AG04450 (cell line): ENCODE measurements at regions not wholly inside any gene's neighbourhood (a gene's known extent, or its start where the extent isn't known, plus 50 kb on each side); places are given as distances from the start of the nearest gene placed in this dataset.

Experiments
- CTCF ChIA-PET: fragments of 300-600, 350-600 bp; formaldehyde crosslinking; extraction: SDS; loops from one replicate; lab custom pipeline; 2022; ENCODE audit warnings: antibody characterized with exemption, inconsistent platforms; lab: Charles Lee
- POLR2A ChIA-PET: fragments of 350-600 bp; formaldehyde crosslinking; extraction: SDS; loops from one replicate; lab custom pipeline; 2021; ENCODE audit warnings: antibody characterized with exemption, inconsistent platforms; lab: Yijun Ruan, JAX
- DNase-seq: peaks from one replicate; pipeline ENCODE4 v3.0.0-alpha.2; 2011; ENCODE audit warnings: low read depth, low spot score
- H3K27ac ChIP-seq: one replicate; pipeline ENCODE4 v1.5.1; 2012; ENCODE audit warnings: low read depth, low read length, control low read depth
- H3K27me3 ChIP-seq: one replicate; pipeline ENCODE4 v1.6.0; 2012; ENCODE audit warnings: low read length; ENCODE audit not compliant: control insufficient read depth, insufficient read depth
- H3K4me3 ChIP-seq: 2 replicates; pipeline ENCODE4 v1.5.1; 2011; ENCODE audit warnings: mild to moderate bottlenecking, low read depth, low read length, control low read depth
- H3K9me3 ChIP-seq: 2 replicates; pipeline ENCODE4 v1.5.1; 2012; ENCODE audit warnings: low read length; ENCODE audit not compliant: control insufficient read depth, insufficient read depth
- TF ChIP-seq, protein P1 (sequence below): IDR thresholded peaks from 2 replicates; pipeline ENCODE4 v1.5.1; 2011; ENCODE audit warnings: low read depth, low read length, control low read depth, inconsistent platforms

GRCh38 chr5:124576848-124577409, 169.5 kb downstream of the ZNF608 start:
- DNase-seq, result no peak
- CTCF ChIA-PET, result interaction anchor here (0.5 kb wide), 1 partner anchor 172 kb away, joined by 4 read pairs; no protein-coding TSS in a partner anchor
- H3K27me3 ChIP-seq, result no peaks in the 10 kb centered on the region
- POLR2A ChIA-PET, result no interaction called here
- no peak overlapping the region for H3K4me3 ChIP-seq
- H3K27ac ChIP-seq, result no peak overlapping the region
- no peaks in the 10 kb centered on the region for H3K9me3 ChIP-seq
- TF ChIP-seq, protein P1, sequence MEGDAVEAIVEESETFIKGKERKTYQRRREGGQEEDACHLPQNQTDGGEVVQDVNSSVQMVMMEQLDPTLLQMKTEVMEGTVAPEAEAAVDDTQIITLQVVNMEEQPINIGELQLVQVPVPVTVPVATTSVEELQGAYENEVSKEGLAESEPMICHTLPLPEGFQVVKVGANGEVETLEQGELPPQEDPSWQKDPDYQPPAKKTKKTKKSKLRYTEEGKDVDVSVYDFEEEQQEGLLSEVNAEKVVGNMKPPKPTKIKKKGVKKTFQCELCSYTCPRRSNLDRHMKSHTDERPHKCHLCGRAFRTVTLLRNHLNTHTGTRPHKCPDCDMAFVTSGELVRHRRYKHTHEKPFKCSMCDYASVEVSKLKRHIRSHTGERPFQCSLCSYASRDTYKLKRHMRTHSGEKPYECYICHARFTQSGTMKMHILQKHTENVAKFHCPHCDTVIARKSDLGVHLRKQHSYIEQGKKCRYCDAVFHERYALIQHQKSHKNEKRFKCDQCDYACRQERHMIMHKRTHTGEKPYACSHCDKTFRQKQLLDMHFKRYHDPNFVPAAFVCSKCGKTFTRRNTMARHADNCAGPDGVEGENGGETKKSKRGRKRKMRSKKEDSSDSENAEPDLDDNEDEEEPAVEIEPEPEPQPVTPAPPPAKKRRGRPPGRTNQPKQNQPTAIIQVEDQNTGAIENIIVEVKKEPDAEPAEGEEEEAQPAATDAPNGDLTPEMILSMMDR, result no peak

GRCh38 chr5:124575725-124576124, 170.7 kb downstream of the ZNF608 start:
- ChIA-PET CTCF (no interaction called here), POLR2A (no interaction called here)
- TF ChIP-seq, protein P1, result no peak
- no peak overlapping the region for H3K27ac ChIP-seq
- H3K9me3 ChIP-seq, result no peaks in the 10 kb centered on the region
- H3K4me3 ChIP-seq, result no peak overlapping the region
- DNase-seq, result no peak
- no peaks in the 10 kb centered on the region for H3K27me3 ChIP-seq

DNA sequence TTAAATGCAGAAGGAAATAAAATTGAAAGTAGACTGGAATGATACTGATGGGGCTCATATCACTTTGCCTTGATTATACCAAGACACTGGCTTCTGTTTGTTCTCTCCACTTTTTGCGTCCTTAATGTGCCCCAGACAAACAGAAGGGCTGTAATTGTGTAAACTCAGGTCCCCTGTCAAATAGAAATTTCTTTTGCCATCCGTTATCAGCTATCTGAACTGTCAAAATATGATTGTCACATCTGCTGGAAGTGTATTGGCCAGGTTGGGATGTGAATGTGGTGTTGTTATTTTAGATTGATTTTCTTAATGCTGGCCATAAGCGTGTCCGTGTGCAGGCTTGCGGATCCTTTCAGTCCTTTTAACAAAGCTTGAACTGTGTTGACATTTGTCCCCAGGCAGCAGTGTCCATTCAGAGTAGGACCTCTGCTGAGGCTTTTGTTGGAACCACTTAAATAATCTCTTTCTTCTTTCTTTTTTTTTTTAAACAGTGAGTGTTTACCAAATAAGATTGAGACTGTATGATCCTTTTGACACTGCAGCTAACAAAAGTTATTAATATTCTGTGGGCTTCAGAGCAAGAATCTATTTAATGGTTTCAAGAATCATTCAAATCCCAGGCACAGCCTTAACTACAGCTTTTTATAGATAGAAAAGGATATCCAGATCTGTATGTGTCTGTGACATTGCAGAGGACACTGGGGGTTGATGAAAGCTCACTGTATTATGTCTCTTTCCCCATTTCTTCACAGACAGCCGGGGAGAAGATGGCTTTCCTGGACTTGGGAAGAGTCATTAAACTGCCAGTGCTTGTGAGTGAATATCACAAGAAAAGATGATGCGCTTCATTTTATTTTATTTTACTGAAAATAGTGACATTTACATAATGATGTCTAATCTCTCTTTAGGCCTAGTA, 171.7 kb downstream of the ZNF608 start:
- H3K27me3 ChIP-seq, result no peaks in the 10 kb centered on the region
- no peak for DNase-seq
- H3K9me3 ChIP-seq, result no peaks in the 10 kb centered on the region
- ChIA-PET CTCF (interaction anchor here (0.6 kb wide), 1 partner anchor 172 kb away, joined by 4 read pairs; no protein-coding TSS in a partner anchor), POLR2A (no interaction called here)
- TF ChIP-seq, protein P1, result no peak
- no peak overlapping the region for H3K27ac ChIP-seq
- no peak overlapping the region for H3K4me3 ChIP-seq

- POLR2A ChIA-PET, result no interaction called here
- no peak for DNase-seq
- no peak overlapping the region for H3K27ac ChIP-seq
- CTCF ChIA-PET, result interaction anchor here (0.7 kb wide), 2 partner anchors 190 to 982 kb away, joined by 6 to 11 read pairs; no protein-coding TSS in a partner anchor
- H3K9me3 ChIP-seq, result no peaks in the 10 kb centered on the region
- no peak overlapping the region for H3K4me3 ChIP-seq
- TF ChIP-seq, protein P1, result no peak
- no peaks in the 10 kb centered on the region for H3K27me3 ChIP-seq
Observed at GRCh38 chr5:124572971-124573370, 173.5 kb downstream of the ZNF608 start.
